ENCODE measurements at regions not wholly inside any gene's neighbourhood (a gene's known extent, or its start where the extent isn't known, plus 50 kb on each side); places are given as distances from the start of the nearest gene placed in this dataset.

- H4K20me1 ChIP-seq (ENCODE audit: insufficient read depth): no peaks in the 10 kb centered on the region
- H3K36me3 ChIP-seq (ENCODE audit: control insufficient read depth in 1 of 2, insufficient read depth in 2 of 2, low read length in 2 of 2): no peaks in the 10 kb centered on the region
- H3K27me3 ChIP-seq (ENCODE audit: insufficient read depth, low read length): no peaks in the 10 kb centered on the region
- H3K4me1 ChIP-seq (ENCODE audit: control insufficient read depth in 1 of 2, insufficient read depth in 2 of 2, low read length in 2 of 2): no peaks in the 10 kb centered on the region
- RAD21 ChIA-PET (ENCODE audit: low non-redundant PET in 1 of 2, low total read pairs in 2 of 2, uncharacterized antibody in 2 of 2, unreplicated experiment in 2 of 2): no interaction called here
- no peak overlapping the region for H3K27ac ChIP-seq (ENCODE audit: low read depth, low read length)
- H3K4me2 ChIP-seq (ENCODE audit: low read length): no peak overlapping the region
- H3K9me3 ChIP-seq (ENCODE audit: control insufficient read depth in 1 of 2, insufficient read depth in 1 of 2, low read depth in 1 of 2, low read length in 2 of 2): no peaks in the 10 kb centered on the region
- no peak for ATAC-seq
- no peak overlapping the region for H3K9ac ChIP-seq (ENCODE audit: low read length)
- intact Hi-C loops (cut with micrococcal nuclease): no loop called here
- H2AFZ ChIP-seq (ENCODE audit: low read depth, low read length, poor library complexity, severe bottlenecking): no peak overlapping the region
- H3K4me3 ChIP-seq (replicated peaks in 1 of 2; ENCODE audit: low read depth in 1 of 2, low read length in 2 of 2): no peak overlapping the region
- POLR2A ChIA-PET: no interaction called here
- CTCF ChIA-PET: no interaction called here
- BruUV-seq (replicated peaks): no TSS peak
- no peaks in the 10 kb centered on the region for H3K79me2 ChIP-seq (ENCODE audit: insufficient read depth, low read length)
- TF ChIP-seq FOSL1 (IDR thresholded peaks at IDR 0.05; ENCODE audit: low read depth) (no peak), JUND (IDR thresholded peaks at IDR 0.05) (no peak)
- DNase-seq (ENCODE audit: low read depth, low spot score): no peak
- no peaks in the 10 kb centered on the region for H3K9me2 ChIP-seq (ENCODE audit: insufficient read depth)
Measured at GRCh38 chr3:64932666-64933342, 245.0 kb upstream of the ADAMTS9 start.

GRCh38 chr3:64932016-64932518 lies 244.3 kb upstream of the ADAMTS9 start:
- Histone ChIP-seq H4K20me1 (ENCODE audit: insufficient read depth) (no peaks in the 10 kb centered on the region), H3K4me3 (replicated peaks in 1 of 2; ENCODE audit: low read depth in 1 of 2, low read length in 2 of 2) (no peak overlapping the region), H3K9me3 (ENCODE audit: control insufficient read depth in 1 of 2, insufficient read depth in 1 of 2, low read depth in 1 of 2, low read length in 2 of 2) (no peaks in the 10 kb centered on the region), H3K9ac (ENCODE audit: low read length) (no peak overlapping the region), H3K27ac (ENCODE audit: low read depth, low read length) (no peak overlapping the region), H3K36me3 (ENCODE audit: control insufficient read depth in 1 of 2, insufficient read depth in 2 of 2, low read length in 2 of 2) (no peaks in the 10 kb centered on the region), H3K27me3 (ENCODE audit: insufficient read depth, low read length) (no peaks in the 10 kb centered on the region), H3K9me2 (ENCODE audit: insufficient read depth) (no peaks in the 10 kb centered on the region), H3K4me1 (ENCODE audit: control insufficient read depth in 1 of 2, insufficient read depth in 2 of 2, low read length in 2 of 2) (no peaks in the 10 kb centered on the region), H3K79me2 (ENCODE audit: insufficient read depth, low read length) (no peaks in the 10 kb centered on the region), H2AFZ (ENCODE audit: low read depth, low read length, poor library complexity, severe bottlenecking) (no peak overlapping the region), H3K4me2 (ENCODE audit: low read length) (no peak overlapping the region)
- RAD21 ChIA-PET (ENCODE audit: low non-redundant PET in 1 of 2, low total read pairs in 2 of 2, uncharacterized antibody in 2 of 2, unreplicated experiment in 2 of 2): no interaction called here
- TF ChIP-seq EZH2 (IDR thresholded peaks at IDR 0.05): no peak
- no peak for TF ChIP-seq CEBPB (IDR thresholded peaks at IDR 0.05; ENCODE audit: low read depth)
- no peak for TF ChIP-seq POLR2AphosphoS5 (IDR thresholded peaks at IDR 0.05; ENCODE audit: low read depth, low read length)
- ATAC-seq (no peak), DNase-seq (ENCODE audit: low read depth, low spot score) (no peak)
- no TSS peak for BruUV-seq (replicated peaks)
- CTCF ChIA-PET: no interaction called here
- intact Hi-C loops (cut with micrococcal nuclease): no loop called here
- POLR2A ChIA-PET: no interaction called here
